ENCODE measurements at regions not wholly inside any gene's neighbourhood (a gene's known extent, or its start where the extent isn't known, plus 50 kb on each side); places are given as distances from the start of the nearest gene placed in this dataset.

- 72 to 88% methylated on average over 3 to 16 of the region's 16 CpGs for WGBS, 2 donors (ENCODE audit: low coverage in 1 of 2)
- intact Hi-C loops (cut with DNase I; ENCODE audit: low total_unique reads) = no loop called here
- in situ Hi-C loops (cut with MboI; ENCODE audit: low pct_ligation_motif_present in 1 of 4, low pct_unique_long_range_greater_than_20kb in 1 of 4, low sequenced_read_pairs in 3 of 4) = no loop called here
- no peak overlapping the region for H3K4me3 ChIP-seq
- H3K36me3 ChIP-seq = no peaks in the 10 kb centered on the region
- peaks cover 0 to 5% (median 0%) of the 10 kb centered on the region in 4 donors for H3K4me1 ChIP-seq
- DNase-seq = no peak
- no peak for TF ChIP-seq POLR2AphosphoS5 (IDR thresholded peaks at IDR 0.05)
- no peak for TF ChIP-seq EP300 (IDR thresholded peaks at IDR 0.05; ENCODE audit: low read depth)
- H3K27ac ChIP-seq = no peak overlapping the region
- no peaks in the 10 kb centered on the region for H3K9me3 ChIP-seq
- H3K27me3 ChIP-seq = no peaks in the 10 kb centered on the region
Measured at GRCh38 chr10:125222515-125223308, 62.3 kb upstream of the CTBP2 start.

GRCh38 chr10:125221716-125222115, 61.4 kb upstream of the CTBP2 start:
- WGBS, 2 donors (ENCODE audit: low coverage in 1 of 2) = 76% methylated on average over 8 of the region's 8 CpGs; no CpG with 5 or more reads in 1 of the 2 donors
- Histone ChIP-seq H3K9me3 (no peaks in the 10 kb centered on the region), H3K27me3 (no peaks in the 10 kb centered on the region), H3K27ac (no peak overlapping the region), H3K36me3 (no peaks in the 10 kb centered on the region), H3K4me3 (no peak overlapping the region), H3K4me1 (peaks cover 0 to 5% (median 0%) of the 10 kb centered on the region in 4 donors)
- intact Hi-C loops (cut with DNase I; ENCODE audit: low total_unique reads) = no loop called here
- DNase-seq = no peak
- in situ Hi-C loops (cut with MboI; ENCODE audit: low pct_ligation_motif_present in 1 of 4, low pct_unique_long_range_greater_than_20kb in 1 of 4, low sequenced_read_pairs in 3 of 4) = no loop called here
- TF ChIP-seq EP300 (IDR thresholded peaks at IDR 0.05; ENCODE audit: low read depth) (no peak), CTCF (IDR thresholded peaks at IDR 0.05) (no peak)

GRCh38 chr10:125219776-125220175, 59.4 kb upstream of the CTBP2 start:
- intact Hi-C loops (cut with DNase I; ENCODE audit: low total_unique reads) = no loop called here
- in situ Hi-C loops (cut with MboI; ENCODE audit: low pct_ligation_motif_present in 1 of 4, low pct_unique_long_range_greater_than_20kb in 1 of 4, low sequenced_read_pairs in 3 of 4) = no loop called here
- H3K4me1 ChIP-seq = peaks cover 0 to 5% (median 0%) of the 10 kb centered on the region in 4 donors
- H3K9me3 ChIP-seq = no peaks in the 10 kb centered on the region
- H3K27ac ChIP-seq = no peak overlapping the region
- no peak for DNase-seq
- H3K4me3 ChIP-seq = no peak overlapping the region
- no peaks in the 10 kb centered on the region for H3K27me3 ChIP-seq
- TF ChIP-seq POLR2A (IDR thresholded peaks at IDR 0.05) (no peak), CTCF (IDR thresholded peaks at IDR 0.05) (no peak), EP300 (IDR thresholded peaks at IDR 0.05; ENCODE audit: low read depth) (no peak), POLR2AphosphoS5 (IDR thresholded peaks at IDR 0.05) (no peak)
- WGBS, 2 donors (ENCODE audit: low coverage in 1 of 2) = 93% methylated on average over 4 of the region's 4 CpGs; no CpG with 5 or more reads in 1 of the 2 donors
- no peaks in the 10 kb centered on the region for H3K36me3 ChIP-seq

- peak; percentile 14 for DNase-seq
- peaks cover 0 to 5% (median 0%) of the 10 kb centered on the region in 4 donors for H3K4me1 ChIP-seq
- TF ChIP-seq POLR2AphosphoS5 (IDR thresholded peaks at IDR 0.05) = no peak
- TF ChIP-seq CTCF (IDR thresholded peaks at IDR 0.05) = no peak
- TF ChIP-seq POLR2A (IDR thresholded peaks at IDR 0.05) = no peak
- TF ChIP-seq EP300 (IDR thresholded peaks at IDR 0.05; ENCODE audit: low read depth) = no peak
- in situ Hi-C loops (cut with MboI; ENCODE audit: low pct_ligation_motif_present in 1 of 4, low pct_unique_long_range_greater_than_20kb in 1 of 4, low sequenced_read_pairs in 3 of 4) = no loop called here
- WGBS, 2 donors (ENCODE audit: low coverage in 1 of 2) = 76 to 77% methylated on average over 4 of the region's 4 CpGs
- no peaks in the 10 kb centered on the region for H3K27me3 ChIP-seq
- H3K27ac ChIP-seq = no peak overlapping the region
- H3K36me3 ChIP-seq = no peaks in the 10 kb centered on the region
- intact Hi-C loops (cut with DNase I; ENCODE audit: low total_unique reads) = no loop called here
- H3K4me3 ChIP-seq = no peak overlapping the region
- no peaks in the 10 kb centered on the region for H3K9me3 ChIP-seq
Measured at GRCh38 chr10:125218967-125219366, 58.6 kb upstream of the CTBP2 start.
